ENCODE measurements at regions not wholly inside any gene's neighbourhood (a gene's known extent, or its start where the extent isn't known, plus 50 kb on each side); places are given as distances from the start of the nearest gene placed in this dataset.
A peak's percentile ranks its signal among the peaks of the same experiment; 100 is the strongest.

DNA sequence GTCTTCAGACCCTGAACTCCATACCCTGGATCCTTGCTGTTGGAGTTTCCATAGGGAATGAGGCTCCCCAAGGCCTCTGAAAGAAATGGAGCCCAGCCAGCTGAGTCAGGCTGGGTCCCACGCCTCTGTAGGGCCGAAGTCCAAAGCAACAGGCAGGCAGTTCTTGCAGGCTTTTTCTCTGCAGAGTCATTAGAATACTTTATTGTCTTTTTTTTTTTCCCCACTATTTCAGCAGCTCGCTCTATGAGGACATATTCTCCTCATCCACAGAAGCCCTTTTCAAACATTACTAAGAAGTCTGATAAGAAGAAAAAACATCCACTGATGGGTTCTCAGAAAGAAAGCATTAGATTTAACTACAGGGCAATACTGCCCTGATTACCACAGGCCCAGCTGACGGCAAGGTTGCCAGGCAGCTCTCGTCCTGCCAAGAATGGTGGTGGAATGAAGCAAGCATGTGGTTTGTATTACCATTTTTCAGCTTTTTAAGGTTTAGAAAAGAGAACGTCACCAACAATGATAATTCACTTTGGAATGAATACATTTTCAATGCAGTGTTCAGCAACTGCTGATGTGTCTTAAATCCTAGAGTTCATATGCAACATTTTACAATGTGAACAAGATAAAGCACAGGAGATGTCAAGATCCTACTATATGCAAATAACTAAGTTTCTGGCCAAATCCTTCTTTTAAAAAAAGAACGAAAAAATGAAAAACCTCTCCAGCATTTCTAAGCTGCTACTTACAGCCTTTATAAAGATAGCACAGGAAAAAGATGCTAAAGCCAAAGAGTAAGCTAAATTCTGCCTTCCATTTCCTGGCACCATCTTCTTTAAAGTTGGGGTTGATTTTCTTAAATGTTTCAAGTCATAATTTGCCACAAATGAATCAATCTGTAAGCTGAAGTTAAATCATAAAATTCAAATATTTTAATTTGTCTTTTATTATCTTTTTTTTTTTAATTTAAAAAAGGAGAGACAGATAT is 223.6 kb upstream of the CITED2 start:
- peak; percentile 63 for DNase-seq (ENCODE audit: low spot score)

DNA sequence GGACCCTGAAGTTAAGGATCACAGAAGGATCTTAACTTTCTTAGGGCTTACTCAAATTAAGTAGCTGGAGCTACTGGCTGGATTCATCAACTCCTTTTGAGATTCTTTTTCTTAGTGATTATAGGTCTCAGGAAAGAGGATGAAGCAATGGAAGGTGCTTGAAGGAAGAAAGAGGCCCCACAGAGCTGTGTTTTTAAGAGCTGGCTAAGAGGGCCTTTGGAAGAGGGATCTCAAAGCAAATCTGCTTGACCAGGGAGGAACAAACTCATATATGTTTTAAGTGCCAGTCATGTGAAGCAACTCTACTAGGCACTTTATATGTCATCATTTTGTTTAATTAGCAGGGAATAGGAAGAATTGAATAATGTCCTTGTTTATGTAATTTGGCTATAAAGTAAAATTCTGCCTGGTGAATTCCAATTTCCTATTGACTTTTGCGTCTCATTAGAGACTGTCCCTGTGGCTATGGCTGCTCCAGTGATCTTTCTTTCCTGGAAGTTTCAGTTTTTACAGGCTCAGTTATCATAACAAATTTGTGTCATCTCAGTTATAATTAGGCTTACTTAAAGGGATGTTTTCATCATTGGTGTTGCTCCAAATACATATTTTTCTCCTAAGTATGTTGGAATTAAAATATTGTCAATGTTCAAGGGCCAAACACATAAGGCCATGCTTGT is 222.8 kb upstream of the CITED2 start:
- DNase-seq (ENCODE audit: low spot score), result no peak

DNA sequence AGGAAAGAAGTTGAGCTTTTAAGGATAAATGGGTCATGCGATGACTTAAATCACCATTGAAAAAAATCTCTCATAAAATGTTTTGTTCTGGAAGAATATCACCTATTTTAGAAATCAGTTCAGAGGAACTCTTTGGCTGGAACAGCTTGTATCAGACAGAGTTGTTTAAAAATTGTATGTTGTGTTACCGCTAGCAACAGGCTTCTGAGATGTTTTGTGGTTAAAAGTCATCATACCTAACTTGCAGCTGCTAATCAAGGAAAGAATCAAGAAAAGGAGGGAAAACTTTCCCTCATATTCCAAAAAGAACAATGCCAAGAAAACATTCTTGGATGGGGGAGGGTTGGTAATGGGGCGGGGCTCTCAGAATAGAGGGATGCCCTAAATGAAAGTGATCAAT is 220.7 kb upstream of the CITED2 start:
- DNase-seq (ENCODE audit: low spot score), result no peak

DNA sequence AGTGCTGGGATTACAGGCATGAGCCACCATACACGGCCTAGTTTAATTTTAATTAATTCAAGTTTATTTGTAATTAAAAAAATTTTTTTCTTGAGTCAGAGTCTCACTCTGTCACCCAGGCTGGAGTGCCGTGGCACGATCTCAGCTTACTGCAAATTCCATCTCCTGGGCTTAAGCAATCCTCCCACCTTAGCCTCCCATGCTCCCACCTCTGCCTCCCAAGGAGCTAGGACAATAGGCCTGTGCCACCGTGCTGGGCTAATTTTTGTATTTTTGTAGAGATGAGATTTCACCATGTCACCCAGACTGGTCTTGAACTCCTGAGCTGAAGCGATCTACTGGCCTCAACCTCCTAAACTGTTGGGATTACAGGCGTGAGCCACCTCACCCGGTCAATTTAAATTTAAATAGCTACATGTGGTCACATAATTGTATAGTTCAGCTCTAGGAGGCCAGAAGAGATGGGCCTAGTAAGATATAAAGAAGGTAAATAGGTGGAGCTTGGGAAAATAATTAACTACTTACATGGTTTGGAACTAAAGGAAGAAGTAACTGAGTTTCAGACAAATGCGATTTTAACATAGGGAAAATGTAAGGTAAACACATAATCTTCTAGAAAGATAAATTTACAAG is 220.0 kb upstream of the CITED2 start:
- no peak for DNase-seq (ENCODE audit: low spot score)

DNA sequence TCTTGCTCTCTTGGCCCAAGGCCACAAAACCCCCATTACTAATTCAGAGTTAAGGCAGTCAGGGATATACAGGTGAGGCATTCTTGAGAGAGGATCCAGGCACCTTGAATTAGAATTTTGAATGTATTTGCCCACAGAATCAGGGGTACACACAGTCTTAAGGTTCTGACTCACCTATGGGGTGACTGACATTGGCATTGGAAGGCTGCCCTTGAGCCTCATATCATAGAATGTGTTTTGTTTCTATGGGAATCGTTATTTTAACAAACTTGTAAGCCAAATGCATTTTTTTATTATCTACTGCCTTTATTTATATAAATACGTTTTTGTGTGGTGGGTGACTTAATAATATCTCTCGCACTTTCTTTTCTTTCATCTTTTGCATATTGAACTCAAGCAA is 218.6 kb upstream of the CITED2 start:
- DNase-seq (ENCODE audit: low spot score), result no peak

DNA sequence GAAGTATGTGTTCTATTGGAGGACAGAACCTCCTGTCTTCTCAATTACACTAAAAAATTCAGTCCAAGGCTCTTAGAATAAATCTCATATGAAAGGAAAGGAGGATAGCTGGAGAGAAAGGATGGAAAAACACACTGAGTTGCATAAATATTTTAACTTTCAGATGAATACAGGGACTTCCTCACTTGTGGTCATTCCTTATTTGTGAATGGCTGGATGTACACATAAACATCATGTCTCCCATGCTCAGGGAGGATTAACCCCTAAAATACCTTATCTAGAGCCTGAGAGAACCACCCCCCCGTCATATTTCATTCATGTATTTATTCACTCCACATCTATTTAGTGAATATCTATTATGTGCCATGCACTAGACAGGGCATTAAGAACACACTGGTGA is 217.6 kb upstream of the CITED2 start:
- DNase-seq (ENCODE audit: low spot score), result no peak

DNA sequence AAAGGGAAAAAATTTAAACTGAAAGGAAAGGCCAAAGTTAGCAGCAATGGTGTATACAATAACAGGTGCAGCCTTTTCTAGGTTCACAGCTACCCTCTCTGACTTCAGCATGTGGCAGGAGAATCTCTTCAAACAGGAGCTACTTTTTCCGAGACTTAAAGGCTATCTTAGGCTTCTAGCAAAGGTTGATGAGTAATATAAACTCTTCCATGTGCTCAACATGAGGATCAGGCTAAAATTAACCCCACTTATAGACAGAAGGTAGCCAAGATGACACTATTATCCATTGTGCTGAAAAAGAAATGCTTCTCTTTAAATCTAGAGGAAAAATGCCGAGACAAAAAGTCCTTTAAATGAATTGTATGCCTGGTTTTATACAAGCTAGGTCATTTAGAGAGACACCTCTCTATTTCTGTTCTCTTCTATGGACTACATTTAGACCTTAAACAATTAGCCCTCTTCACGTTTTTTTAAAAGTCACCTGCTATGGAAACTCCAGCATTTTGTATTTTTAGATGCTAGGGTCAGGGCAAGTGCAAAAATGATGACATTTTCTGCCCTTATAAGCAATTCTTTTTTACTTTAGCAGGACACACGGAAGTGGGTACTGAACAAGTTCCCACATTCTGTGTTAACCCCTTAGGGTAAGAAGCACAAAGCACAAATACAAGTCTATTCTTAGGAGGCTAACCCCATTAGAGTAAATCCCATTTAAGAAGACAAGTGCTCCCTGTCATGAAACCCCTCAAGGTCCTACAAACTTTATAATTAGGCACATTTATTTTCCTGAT is 216.8 kb upstream of the CITED2 start:
- no peak for DNase-seq (ENCODE audit: low spot score)

DNA sequence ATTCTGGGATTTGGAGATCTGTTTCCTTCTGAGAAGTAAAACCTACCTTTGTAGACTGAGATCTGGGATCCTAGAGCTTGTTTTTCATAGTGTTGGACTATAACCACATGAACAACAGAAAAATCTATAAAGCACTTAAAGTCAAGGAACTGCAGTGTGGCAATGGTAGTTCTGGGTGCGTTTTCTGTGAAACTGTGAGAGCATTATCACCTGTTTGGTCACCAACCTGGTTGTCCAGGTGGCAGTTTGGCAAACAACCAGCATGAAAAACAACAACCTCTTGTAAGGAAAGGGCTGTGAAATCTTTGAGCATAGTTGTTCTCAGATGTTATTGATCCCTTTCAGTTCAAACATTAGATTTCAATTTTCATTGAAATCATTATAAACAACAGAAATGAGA is 215.8 kb upstream of the CITED2 start:
- no peak for DNase-seq (ENCODE audit: low spot score)

DNA sequence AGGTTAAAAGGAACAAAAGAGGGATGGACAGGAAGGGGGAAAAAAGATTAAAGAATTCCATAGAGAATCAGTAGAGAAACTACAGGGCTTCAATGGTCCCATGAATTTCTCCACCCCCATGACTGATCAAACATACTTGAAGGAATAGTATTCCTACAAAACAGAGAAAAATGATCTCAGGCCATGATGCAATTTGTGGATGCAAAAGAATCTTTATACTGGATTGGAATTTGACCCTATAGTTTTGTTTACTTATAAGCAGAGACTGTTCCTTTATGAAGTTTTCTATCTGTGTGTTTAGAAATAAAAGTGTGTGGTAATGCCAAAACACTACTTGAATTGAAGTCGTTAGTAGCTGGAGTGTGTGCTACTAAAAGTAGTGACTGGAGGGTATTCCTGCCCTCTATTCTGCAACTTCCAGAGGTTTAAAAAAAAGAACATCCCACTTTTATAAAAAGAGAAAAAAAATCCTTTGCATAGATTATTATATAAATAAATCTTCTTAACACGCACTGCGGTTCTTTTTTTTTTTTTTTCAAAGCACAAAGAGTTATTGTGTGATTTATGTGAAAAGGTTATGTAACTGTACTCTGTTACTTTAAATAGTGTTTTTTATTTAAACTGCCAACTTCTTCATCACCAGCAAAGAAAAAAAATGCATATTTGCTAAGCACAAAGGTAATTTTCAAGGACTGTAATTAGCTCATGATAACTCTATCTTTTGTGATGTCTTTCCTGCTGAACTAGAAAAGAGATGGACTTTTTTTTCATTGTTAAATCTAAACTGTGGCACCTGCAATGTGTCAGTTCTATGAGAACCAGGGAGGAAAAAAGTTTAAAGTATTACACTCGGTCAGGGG is 214.5 kb upstream of the CITED2 start:
- DNase-seq (ENCODE audit: low spot score), result no peak

DNA sequence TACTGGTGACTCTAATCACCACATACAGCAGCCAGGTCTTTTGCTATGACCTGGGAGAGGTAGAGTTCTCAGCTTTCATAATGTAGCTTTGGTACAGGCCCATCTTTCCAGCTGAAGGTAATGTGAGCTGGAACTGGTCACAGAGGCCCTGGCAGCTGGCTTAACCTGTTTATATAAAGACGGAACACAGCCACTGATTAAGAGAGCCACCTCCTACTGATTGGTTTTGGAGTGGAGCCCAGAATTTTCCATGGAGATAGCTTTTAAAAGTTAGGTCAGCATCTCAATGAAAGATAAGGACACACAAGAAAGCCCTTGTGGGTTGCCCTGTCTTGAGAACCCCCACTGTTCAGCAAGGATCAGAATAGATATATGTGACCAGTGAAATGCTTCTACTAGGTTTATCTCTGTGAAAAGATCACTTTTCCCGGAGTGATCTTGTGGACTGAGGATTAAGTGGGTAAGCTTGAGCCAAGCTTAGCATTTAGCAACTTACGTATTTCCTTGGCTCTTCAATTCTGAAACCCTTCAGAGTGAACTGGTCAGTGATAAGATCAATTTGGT is 213.7 kb upstream of the CITED2 start:
- DNase-seq (ENCODE audit: low spot score), result no peak

DNA sequence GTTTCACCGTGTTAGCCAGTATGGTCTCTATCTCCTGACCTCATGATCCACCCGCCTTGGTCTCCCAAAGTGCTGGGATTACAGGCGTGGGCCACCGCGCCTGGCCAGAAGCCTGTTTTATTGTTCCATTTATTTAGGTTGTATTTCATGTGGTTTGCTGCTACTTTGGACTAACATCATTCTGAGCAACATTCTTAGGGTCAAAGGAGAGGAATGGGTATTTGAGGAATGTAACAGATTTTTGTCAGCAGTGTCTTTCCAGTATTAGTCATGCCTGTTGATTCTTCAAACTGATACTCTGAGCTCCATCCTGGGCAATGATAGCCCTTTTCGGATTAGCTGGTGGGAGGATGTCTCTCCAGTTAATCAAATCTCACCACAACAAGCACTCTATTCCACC is 213.0 kb upstream of the CITED2 start:
- DNase-seq (ENCODE audit: low spot score), result peak; percentile 64

DNA sequence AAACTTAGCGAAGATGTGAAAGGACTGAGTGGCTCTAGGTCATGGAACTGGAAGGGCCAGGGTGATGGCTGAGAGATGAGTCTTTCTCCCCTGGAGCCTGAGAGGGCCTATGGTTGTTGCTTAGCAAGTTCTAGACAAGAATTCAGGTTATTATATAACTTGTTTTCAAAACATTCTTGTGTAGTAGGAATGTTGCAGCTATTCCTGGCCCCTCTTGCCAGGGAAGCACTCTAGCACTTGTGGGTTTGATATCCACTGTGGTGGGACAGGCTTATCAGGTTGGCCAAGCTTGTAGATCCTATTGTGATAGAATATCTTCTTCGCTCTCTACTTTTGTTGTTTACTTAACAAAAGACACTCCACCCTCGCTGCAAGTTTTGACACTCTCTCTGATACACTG is 211.8 kb upstream of the CITED2 start:
- no peak for DNase-seq (ENCODE audit: low spot score)

DNA sequence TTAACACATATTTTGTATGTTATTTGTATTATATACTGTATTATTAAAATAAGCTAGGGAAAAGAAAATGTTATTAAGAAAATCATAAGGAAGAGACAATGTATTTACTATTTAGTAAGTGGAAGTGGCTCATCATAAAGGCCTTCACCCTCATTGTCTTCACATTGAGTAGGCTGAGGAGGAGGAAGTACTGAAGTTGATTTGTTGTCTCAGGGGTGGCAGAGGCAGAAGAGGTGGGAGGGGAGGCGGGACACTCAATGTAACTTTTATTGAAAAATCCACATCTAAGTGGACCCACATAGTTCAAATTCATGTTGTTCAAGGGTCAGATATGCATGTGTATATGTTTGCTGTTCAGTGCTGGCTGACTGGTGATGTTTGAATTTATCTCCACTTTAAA is 210.2 kb upstream of the CITED2 start:
- DNase-seq (ENCODE audit: low spot score), result no peak

DNA sequence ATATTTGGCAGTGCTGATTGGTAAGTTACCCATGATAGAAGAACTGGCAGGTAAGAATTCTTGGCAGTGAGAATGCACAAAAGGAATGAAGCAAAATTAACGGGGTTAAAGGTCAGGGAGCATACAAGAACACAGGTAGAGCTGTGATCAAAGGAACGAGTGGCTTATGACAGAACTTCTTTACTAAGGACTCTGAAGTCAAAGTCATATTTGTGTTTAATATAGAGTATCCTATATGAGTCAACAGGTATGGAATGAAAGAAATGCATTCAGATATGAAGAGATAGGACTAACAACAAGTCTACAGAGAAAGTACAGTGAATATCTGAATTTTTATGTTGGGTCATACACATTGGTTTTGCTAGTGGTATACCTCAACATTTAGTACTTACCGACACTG is 209.0 kb upstream of the CITED2 start:
- DNase-seq (ENCODE audit: low spot score), result no peak

DNA sequence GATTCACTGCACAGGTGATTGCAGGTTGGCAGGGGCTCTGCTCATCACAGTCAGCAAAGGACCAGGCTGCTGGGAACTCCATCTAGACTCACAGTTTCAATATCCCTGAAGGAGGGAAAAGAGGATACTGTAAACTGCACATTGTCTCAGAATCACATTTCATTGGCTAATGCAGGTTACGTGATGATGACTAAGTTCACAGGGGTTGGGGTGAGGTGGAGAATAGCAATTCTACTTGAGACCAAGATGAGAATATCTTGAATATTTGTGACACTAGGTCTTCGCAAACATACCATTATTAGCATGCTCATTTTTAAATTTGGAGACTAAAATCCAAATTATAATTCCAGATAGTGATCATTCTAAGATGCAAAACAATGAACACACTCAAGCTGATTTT is 208.5 kb upstream of the CITED2 start:
- DNase-seq (ENCODE audit: low spot score), result no peak

DNA sequence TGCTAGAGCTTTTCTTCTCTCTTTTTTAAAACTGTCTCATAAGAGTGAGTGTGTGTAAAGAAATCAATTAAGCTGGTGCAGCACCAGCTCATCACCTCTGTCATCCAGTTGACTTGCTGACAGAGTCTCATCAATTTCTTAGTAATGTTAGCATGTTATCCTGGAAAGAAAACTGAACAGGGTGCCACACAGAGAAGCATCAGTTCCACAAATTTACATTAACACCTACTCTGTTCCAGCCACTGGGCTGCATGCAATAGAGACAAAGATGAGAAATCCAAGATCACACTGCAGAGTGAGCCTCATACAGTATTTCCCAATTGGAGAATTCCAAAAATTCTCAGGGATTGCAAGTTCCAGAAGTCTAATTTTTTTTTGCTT is 207.0 kb upstream of the CITED2 start:
- DNase-seq (ENCODE audit: low spot score), result no peak

DNA sequence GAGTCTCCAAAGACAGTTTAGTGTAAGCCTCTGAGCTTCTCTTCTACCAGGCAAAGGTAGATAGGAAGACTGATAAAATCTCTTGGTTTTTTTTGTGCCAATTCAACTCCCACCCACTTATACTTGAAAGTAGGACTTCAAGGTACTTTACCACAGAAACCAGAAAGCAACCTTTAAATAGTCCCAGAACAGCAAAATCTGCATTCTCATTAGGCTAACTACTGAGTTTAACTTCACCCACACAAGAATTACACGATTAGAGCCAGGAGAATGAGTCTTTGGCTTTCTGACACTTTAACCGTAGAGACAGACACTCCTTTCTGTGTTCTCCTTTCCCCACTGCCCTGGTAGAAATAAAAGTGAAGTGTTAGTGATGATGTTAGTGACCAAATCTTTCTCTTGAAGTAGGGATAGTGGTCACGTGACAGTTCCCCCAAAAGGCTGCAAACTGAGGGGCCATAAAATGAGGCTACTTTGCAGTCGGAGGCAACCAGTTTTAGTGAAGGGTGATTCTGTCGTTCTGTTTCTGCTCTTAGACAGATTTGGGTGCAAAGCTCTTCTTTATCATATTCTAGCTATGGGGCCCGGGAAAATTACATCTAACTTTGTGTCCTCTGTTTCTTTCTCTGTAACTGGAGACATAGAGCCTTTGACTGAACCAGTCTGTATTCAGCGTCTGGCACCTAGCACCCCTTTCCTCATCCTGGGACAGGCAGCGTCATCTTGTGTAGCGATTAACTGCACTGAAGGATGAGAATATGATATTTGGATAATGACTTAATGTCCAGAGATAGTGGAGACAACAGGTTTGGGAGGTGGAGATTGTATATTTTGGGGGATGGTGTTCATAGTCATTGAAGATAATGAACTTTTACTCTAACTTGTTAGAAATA is 206.4 kb upstream of the CITED2 start:
- DNase-seq (ENCODE audit: low spot score), result no peak

DNA sequence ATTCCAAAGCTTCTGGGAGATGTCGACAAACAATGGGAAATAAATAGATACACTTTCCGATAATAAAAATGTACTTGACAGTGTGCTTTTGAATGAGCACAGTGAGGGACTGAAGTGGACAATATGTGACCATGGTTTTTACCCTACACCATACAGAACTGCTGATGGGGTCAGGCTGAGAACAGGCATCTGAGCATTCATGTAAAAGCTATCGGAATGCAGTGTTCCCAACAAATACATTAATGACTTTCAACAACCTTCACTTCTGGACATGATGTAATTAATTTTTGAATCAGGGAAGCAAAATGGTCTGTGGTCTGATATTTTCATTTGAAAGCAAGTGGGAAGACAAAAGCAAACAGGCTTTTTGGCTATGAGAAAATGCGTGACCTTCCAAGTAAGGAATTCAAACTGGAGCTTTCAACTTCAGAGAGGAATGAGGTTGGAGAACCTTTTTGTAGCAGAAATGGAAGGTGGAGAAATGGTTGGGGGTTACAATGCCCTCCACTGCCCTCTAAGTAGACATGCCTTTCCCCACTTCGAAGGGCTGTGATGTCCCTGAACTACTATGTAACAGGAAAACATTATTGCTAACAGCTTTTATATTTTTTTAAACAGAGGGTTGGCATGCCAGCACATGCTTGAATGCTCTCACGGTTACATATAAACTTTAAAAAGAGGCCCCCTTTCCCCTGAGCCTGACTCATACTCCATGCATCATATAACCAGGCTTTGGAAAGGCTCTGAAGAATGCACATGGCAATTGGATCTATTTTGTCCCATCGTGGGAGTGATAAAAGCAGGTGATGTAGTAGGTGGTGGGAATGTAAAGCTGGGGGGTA is 203.5 kb upstream of the CITED2 start:
- peak; percentile 90 for DNase-seq (ENCODE audit: low spot score)
